ENCODE measurements at regions not wholly inside any gene's neighbourhood (a gene's known extent, or its start where the extent isn't known, plus 50 kb on each side); places are given as distances from the start of the nearest gene placed in this dataset.

GRCh38 chr2:71756280-71756906 is 303.0 kb downstream of the DYSF start:
- TF ChIP-seq POLR2AphosphoS5 (IDR thresholded peaks at IDR 0.05; ENCODE audit: control insufficient read depth, insufficient read depth, low read depth, low read length) (no peak), ZKSCAN8 (CRISPR knock-in tag; IDR thresholded peaks at IDR 0.05) (no peak), PRPF4 (IDR thresholded peaks at IDR 0.05; ENCODE audit: insufficient read depth, low read depth, low read length, poor library complexity, severe bottlenecking) (no peak), ZNF347 (CRISPR knock-in tag; IDR thresholded peaks at IDR 0.05; ENCODE audit: low read depth) (no peak), BRD4 (IDR thresholded peaks at IDR 0.05) (no peak), MED1 (CRISPR knock-in tag; IDR thresholded peaks at IDR 0.05; ENCODE audit: borderline replicate concordance) (no peak), ZNF785 (CRISPR knock-in tag; IDR thresholded peaks at IDR 0.05) (no peak), ZKSCAN1 (IDR thresholded peaks at IDR 0.05; ENCODE audit: low read depth, low read length) (no peak), ZBTB33 (CRISPR knock-in tag; IDR thresholded peaks at IDR 0.05) (no peak), CTCF (IDR thresholded peaks at IDR 0.05 in 2 of 3, conservative IDR thresholded peaks at IDR 0.05 in 1 of 3; ENCODE audit: insufficient read depth in 2 of 3, low read depth in 1 of 3, low read length in 3 of 3) (no peak), GTF2F1 (IDR thresholded peaks at IDR 0.05; ENCODE audit: low read depth, low read length) (no peak), SNRNP70 (optimal IDR thresholded peaks at IDR 0.05; ENCODE audit: low read depth, low read length) (no peak)

All from K562 (cell line).